ENCODE measurements at regions not wholly inside any gene's neighbourhood (a gene's known extent, or its start where the extent isn't known, plus 50 kb on each side); places are given as distances from the start of the nearest gene placed in this dataset.

GRCh38 chr2:192265751-192266150, 71.0 kb upstream of the TMEFF2 start (continued):
- TF ChIP-seq AFF4 (CRISPR knock-in tag; IDR thresholded peaks at IDR 0.05; ENCODE audit: borderline replicate concordance) (no peak), EMX1 (CRISPR knock-in tag; IDR thresholded peaks at IDR 0.05) (no peak), RORB (CRISPR knock-in tag; IDR thresholded peaks at IDR 0.05) (no peak)

DNA sequence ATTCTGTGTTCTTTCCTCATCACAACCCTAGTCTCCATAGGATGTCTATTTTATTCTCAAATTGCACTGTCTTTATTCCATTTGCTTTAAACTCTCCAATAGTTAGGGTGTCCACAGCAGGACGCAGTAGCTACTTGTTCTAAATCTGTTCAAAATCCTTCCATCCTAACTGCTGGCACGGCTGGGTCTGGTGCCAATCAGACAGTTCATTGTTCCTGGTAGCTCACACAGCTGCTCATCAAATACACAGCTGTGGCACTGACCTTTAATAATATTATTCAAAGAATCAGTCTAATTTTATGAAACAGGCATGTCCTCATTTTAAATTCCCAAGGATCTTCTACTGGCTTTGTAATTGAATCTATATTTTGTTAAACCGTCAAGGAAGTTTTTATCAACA, 59.7 kb upstream of the TMEFF2 start:
- no peaks in the 10 kb centered on the region for H3K4me1 Mint-ChIP-seq
- H3K9me3 Mint-ChIP-seq = no peaks in the 10 kb centered on the region
- no peak for ATAC-seq
- ChIA-PET CTCF (no interaction called here), POLR2A (no interaction called here)
- no peak overlapping the region for H3K27ac Mint-ChIP-seq
- TF ChIP-seq AFF4 (CRISPR knock-in tag; IDR thresholded peaks at IDR 0.05; ENCODE audit: borderline replicate concordance) = no peak
- no peak for TF ChIP-seq MYBL2 (CRISPR knock-in tag; IDR thresholded peaks at IDR 0.05)
- no peak for TF ChIP-seq CBFB (CRISPR knock-in tag; IDR thresholded peaks at IDR 0.05; ENCODE audit: low read depth)
- no peak for TF ChIP-seq CREM (CRISPR knock-in tag; IDR thresholded peaks at IDR 0.05)
- TF ChIP-seq HMGXB4 (CRISPR knock-in tag; IDR thresholded peaks at IDR 0.05) = no peak
- no peak for TF ChIP-seq FOXP4 (CRISPR knock-in tag; IDR thresholded peaks at IDR 0.05)
- TF ChIP-seq NFATC4 (CRISPR knock-in tag; IDR thresholded peaks at IDR 0.05) = no peak
- no peak for TF ChIP-seq NFE2L1 (CRISPR knock-in tag; IDR thresholded peaks at IDR 0.05)
- no peak for TF ChIP-seq SMAD3 (CRISPR knock-in tag; IDR thresholded peaks at IDR 0.05; ENCODE audit: borderline replicate concordance)
- no peak for TF ChIP-seq TP53 (CRISPR knock-in tag; IDR thresholded peaks at IDR 0.05)
- no peak for TF ChIP-seq ZBTB21 (CRISPR knock-in tag; IDR thresholded peaks at IDR 0.05; ENCODE audit: borderline replicate concordance)
- no peak for TF ChIP-seq GRHL2 (CRISPR knock-in tag; IDR thresholded peaks at IDR 0.05; ENCODE audit: insufficient replicate concordance, severe bottlenecking)
- TF ChIP-seq CTCF (IDR thresholded peaks at IDR 0.05) = no peak
- TF ChIP-seq, protein P1, sequence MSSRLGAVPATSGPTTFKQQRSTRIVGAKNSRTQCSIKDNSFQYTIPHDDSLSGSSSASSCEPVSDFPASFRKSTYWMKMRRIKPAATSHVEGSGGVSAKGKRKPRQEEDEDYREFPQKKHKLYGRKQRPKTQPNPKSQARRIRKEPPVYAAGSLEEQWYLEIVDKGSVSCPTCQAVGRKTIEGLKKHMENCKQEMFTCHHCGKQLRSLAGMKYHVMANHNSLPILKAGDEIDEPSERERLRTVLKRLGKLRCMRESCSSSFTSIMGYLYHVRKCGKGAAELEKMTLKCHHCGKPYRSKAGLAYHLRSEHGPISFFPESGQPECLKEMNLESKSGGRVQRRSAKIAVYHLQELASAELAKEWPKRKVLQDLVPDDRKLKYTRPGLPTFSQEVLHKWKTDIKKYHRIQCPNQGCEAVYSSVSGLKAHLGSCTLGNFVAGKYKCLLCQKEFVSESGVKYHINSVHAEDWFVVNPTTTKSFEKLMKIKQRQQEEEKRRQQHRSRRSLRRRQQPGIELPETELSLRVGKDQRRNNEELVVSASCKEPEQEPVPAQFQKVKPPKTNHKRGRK (CRISPR knock-in tag; IDR thresholded peaks at IDR 0.05; ENCODE audit: borderline replicate concordance) = no peak
- no peak for TF ChIP-seq JAZF1 (CRISPR knock-in tag; IDR thresholded peaks at IDR 0.05)
- TF ChIP-seq FOXJ3 (CRISPR knock-in tag; IDR thresholded peaks at IDR 0.05; ENCODE audit: borderline replicate concordance) = no peak
- no peak for TF ChIP-seq OVOL2 (CRISPR knock-in tag; IDR thresholded peaks at IDR 0.05; ENCODE audit: borderline replicate concordance)
- no peak for TF ChIP-seq ZMAT4 (CRISPR knock-in tag; IDR thresholded peaks at IDR 0.05)
- no peak for TF ChIP-seq SMAD4 (CRISPR knock-in tag; IDR thresholded peaks at IDR 0.05)
- TF ChIP-seq HMGA2 (CRISPR knock-in tag; IDR thresholded peaks at IDR 0.05) = no peak
- no peaks in the 10 kb centered on the region for H3K36me3 Mint-ChIP-seq
- DNase-seq (ENCODE audit: low spot score) = no peak
- H3K27me3 Mint-ChIP-seq (ENCODE audit: low read depth) = no peaks in the 10 kb centered on the region
- H3K4me3 Mint-ChIP-seq = no peak overlapping the region

Measured in WTC11 (cell line).